Limb (tissue), 2 donors: ENCODE measurements at regions not wholly inside any gene's neighbourhood (a gene's known extent, or its start where the extent isn't known, plus 50 kb on each side); places are given as distances from the start of the nearest gene placed in this dataset.

ENCODE experiments used
- DNase-seq, 2 donors: peaks; one replicate each; pipeline ENCODE4 v3.0.0-alpha.2; 2016; ENCODE audit errors: extremely low spot score in 2 of 2

DNA sequence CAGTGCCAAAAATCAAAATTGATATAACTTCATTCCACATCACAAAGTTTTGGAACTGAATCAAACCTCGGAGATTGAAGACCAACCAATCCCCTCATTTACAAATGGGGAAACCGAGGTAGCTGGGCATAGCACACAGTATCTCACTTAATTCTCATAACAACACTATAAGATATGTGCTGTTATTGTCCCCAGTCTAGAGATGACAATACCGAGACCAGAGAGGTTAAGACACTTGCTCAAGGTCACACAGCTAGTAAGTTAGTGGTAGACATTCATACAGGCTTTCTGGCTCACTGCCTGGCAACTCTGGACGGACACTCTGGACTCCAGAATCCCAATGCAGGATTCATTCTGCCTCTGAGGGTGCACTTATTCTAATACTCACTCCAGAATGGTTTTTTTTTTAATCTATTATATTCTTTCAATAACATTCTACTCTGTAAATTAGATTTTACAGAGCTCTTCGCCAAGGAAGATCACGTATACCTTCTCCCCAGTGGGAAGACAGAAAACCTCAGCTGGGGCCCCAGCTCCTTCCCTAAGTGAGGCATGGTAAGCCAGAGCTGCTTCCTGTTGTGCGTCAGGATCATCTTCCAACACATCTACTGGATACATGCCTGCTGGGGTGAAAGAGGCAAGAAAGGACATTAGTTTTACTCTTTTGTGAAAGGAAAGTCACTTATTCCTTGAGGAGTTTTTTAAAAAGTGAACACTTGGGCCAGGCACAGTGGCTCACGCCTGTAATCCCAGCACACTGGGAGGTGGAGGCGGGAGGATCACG is 128.4 kb upstream of the IGF1R start:
- no peak for DNase-seq

DNA sequence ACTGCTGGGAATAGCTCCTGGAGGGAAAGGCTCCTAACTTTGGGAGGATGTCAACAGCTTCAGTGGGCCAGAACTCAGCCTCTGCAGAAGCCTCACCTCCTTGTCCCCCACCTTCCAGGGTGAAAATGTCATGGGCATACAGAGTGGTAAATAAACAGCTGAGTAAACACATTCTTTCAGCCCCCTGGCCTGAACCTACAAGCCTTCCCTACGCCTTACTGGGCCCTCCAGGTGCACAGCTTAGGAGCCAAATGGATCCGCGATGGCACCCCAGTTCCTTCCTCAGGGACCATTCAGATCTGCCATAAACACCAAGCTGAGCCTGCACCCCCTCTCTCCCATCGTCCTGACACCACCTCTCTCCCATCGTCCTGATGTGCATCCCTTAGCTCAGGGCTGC is 126.2 kb upstream of the IGF1R start:
- no peak for DNase-seq

DNA sequence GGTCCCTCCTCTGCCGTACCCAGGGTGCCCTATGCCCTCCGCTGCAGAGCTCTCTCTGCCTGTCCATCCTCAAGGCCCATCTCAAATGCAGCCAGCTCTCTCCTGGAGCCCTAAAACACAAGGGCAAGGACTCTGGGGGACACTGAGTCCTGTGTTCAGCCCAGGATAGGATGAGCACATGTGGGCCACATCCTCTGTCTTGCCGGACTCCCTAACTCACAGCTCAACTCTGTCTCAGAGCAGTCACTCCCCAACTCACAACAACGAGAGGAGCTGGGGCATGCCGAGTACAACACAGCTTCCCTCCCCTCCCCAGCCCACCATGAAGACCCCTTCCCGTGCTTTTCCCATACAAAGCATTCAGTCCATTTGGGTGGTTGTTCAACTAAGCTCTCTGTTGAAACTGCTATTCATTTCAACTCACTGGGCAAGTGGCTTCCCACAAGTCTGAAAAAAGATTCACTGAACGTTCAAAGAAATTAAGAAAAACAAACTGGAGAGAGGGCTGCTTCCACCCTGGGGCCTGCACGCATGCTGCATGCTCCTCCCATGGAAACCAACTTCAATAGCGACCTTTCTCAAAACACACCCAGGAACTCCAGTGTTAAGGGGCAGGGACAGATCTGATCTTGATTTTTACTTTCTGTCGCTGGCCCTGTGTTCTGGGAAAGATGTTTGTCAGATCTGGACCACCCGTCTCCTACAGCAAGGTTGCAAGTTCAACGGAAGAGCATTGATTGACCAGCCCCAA is 124.3 kb upstream of the IGF1R start:
- DNase-seq, result no peak

- no peak for DNase-seq
These were observed 123.3 kb upstream of the IGF1R start for GRCh38 chr15:98524838-98525660.

GRCh38 chr15:98525661-98526001 is 122.7 kb upstream of the IGF1R start:
- DNase-seq, result peak; percentile 69 to 71

GRCh38 chr15:98526094-98526493 is 122.2 kb upstream of the IGF1R start:
- DNase-seq, result no peak

DNA sequence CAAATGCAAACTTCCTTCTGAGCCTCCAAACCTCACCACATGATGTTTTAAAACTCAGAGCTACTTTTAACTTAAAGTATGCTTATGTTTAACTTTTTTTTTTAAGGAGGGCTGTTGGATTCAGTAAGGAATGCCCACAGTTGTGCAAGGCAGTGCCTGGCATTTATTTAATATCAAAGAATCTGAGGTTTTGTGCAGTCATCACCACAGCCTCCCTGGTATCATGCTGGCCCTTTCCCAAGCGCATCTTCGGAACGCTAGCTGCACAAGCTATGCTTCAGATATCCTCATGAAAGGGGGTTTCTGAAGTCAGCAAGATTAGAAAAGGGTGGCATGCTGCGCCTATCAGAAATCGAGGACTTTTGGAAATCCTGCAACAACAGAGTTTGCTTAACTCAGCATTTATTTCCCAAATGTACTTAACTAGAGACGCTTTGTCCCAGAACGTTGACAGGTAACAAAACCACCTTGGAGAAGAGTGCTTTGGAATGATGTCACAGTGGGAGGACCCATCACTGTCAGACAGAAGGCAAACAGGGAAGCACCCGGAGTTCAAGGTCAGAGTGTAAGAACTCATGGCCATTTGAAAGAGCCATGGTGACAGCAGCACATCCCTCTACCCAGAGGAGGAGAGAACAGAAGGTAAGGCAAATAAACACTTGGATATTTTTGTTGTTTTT is 120.2 kb upstream of the IGF1R start:
- DNase-seq, result no peak

DNA sequence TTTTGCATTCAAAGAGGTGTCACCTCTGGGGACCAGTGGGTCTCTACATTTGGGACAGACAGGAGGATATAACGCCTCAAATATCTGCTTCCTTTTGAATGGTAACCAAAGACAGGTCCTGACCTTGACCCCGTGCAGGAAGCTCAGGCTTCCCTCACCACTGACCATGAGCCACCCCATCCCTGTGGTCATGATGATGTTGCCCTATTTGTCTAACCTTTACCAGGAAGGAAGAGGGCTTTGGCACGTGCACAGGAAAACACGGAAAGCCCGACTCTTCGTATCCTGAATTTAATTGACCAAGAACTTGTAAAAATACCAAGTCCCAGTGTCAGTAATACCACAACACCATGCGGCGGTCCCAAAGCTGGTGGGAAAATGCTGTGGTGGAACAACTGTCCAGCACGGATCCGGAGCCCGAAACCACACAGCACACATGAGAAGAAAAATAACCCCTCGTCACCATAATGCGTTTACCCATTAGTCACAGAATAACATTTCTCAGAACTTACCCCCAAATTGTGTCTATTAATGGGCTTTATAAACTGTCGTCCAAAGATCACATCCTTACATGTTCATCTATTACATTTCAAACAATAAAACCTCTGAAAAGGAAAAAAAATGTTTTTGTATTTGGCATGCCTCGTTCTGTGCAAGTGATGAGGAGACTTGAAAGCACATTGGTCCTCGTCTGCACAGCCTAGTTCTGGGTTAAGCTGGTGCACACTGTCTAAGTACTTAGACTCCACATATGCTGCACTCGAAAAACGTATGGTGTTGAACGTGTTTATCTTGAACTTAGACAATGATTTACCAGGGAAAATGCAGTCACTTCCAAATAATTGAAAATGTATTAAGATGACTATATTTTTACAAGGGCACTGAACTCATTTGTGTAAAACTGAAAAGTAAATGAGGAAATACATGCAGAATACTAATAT is 118.9 kb upstream of the IGF1R start:
- DNase-seq, result no peak

GRCh38 chr15:98530570-98530969 is 117.8 kb upstream of the IGF1R start:
- DNase-seq, result no peak

- DNase-seq, result no peak
These were observed 116.3 kb upstream of the IGF1R start for GRCh38 chr15:98532063-98532462.

DNA sequence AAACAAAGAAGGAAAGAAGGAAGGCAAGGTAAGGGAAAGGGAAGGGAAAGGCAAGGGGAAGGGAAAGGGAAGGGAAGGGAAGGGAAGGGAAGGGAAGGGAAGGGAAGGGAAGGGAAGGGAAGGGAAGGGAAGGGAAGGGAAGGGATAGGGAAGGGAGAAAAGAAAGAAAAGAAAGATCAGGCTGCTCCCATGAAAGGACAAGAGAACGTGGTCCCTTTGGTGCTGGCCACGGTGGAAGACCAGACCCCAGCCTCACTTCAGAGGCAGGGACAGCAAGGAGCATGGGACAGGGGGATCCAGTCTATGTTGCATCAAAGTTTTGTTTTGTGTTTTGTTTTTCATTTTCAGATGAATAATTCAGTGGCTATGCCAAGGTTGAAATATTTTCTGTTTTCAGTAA is 111.4 kb upstream of the IGF1R start:
- DNase-seq, result no peak

DNA sequence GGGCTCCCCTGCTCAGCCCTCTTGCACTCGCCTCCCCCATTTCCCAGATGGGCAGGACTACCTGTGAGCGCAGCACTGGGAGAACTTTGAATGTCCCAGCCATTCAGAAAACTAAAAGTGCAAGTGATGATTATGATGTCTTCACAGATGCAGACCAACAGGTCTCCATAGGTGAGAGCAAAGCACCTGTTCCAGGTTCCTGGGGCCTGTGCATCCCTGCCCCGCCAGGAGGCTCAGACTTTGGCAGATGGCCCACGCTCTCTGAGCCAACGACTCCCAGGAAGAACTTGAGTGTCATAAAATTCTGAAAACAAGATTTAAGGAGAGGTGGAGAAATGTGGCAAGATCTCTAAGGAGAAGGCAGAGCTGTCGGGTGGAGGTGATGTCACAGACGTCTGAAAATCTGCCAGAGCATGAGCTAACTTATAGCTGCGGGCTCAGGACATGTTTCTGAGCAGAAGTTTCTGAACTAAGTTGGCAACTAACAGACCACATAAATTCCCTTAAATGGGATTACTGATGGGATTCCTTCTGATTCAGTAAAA is 110.8 kb upstream of the IGF1R start:
- no peak for DNase-seq

GRCh38 chr15:98541519-98541918 is 106.8 kb upstream of the IGF1R start:
- DNase-seq, result no peak

- no peak for DNase-seq
These were observed 105.1 kb upstream of the IGF1R start for GRCh38 chr15:98543237-98543636.

- no peak for DNase-seq
These were observed 102.0 kb upstream of the IGF1R start for GRCh38 chr15:98546329-98546728.

- no peak for DNase-seq
These were observed 101.1 kb upstream of the IGF1R start for GRCh38 chr15:98547275-98547674.

DNA sequence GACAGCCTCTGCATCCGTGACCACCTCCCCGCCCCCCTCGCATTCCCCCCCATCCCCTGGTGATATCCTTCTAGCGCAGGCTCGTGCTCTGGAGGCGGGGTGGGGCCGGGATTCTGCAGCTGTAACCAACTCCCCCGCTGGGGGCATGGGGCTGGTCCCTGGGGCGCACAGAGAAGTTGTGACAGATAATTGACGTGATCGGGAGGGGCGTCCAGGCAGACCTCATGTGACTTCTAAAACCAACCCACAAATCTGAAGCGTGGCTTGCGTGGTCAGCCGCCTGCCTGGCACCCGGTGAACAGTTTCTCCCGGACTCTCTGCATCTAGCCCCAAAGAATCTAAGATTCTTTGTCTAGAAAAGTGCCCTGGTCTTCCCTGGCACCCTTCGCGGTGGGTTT is 100.6 kb upstream of the IGF1R start:
- peak in 1 of 2 donors; percentile 69 for DNase-seq

DNA sequence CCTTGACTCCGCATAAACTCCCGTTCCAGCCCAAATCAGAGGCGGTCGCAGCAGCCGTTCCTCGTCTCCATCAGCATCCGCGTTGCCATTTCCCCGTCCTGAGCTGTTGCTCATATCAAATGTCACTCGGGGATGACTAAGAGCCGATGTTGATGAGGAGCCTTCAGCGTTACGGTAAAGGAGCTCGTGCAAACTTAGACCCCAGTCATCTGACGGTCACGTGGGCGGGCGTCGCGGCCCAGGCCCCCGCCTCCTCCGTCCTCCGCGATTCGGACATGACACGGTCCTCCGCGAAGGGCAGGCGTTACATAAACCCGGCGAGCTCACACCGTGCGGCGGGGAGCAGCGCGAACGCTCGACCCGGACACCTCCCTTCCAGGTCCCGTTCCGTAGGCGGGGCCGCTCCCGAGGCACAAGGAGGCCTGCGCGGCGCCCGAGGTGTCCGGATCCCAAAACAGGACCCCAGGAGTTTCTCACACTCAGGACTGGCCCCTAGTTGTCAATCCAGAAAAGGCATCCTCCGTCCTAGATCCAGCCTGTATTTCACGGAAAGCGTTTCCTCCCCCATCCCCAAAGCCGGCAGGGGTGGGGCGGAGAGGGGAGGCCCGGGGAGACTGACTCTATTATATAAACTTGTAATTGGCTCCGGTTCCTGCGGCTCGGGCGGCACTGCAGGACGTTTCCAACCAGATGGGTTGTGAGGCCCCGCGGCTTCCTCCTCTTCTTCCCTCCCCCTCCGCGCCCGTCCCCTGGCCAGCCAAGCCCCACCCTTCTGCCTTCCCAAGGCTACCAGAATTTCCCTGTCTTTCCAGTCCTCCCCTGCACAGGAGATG is 100.0 kb upstream of the IGF1R start:
- DNase-seq, result peak; percentile 83 to 86

DNA sequence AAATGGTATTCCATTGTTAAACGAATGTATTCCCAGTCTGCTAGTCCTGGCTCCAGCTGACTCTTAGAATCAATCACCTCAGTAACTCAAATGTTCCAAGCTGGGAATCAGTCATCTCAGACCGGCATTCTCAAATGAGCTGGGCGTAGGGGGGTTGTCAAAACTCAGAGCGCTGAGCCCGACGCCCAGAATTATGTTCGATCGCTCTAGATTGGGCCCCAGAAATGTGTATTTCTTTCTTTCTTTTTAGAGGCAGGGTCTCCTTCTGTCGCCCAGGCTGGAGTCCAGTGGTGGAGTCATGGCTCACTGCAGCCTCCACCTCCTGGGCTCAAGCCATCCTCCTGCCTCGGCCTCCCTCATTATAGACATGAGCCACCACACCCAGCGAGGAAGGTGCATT is 99.3 kb upstream of the IGF1R start:
- no peak for DNase-seq
